Parathyroid adenoma (tissue), 2 donors: ENCODE measurements at regions not wholly inside any gene's neighbourhood (a gene's known extent, or its start where the extent isn't known, plus 50 kb on each side); places are given as distances from the start of the nearest gene placed in this dataset.

ENCODE experiments used
- H2AFZ ChIP-seq: fragments of 300-600 bp; sonication (generic); one replicate; pipeline ENCODE4 v1.7.0; 2017; ENCODE audit warnings: antibody characterized with exemption, mild to moderate bottlenecking
- H3K27ac ChIP-seq: fragments of 300-600 bp; sonication (generic); one replicate; pipeline ENCODE4 v1.7.0; 2017
- H3K27me3 ChIP-seq: fragments of 300-600 bp; sonication (generic); one replicate; pipeline ENCODE4 v1.7.0; 2017; ENCODE audit warnings: low read length; ENCODE audit not compliant: control insufficient read depth, insufficient read depth
- H3K36me3 ChIP-seq: fragments of 300-600 bp; sonication (generic); one replicate; pipeline ENCODE4 v1.7.0; 2017; ENCODE audit warnings: low read length; ENCODE audit not compliant: control insufficient read depth, insufficient read depth
- H3K4me1 ChIP-seq: fragments of 300-600 bp; sonication (generic); one replicate; pipeline ENCODE4 v1.7.0; 2017; ENCODE audit warnings: control low read depth
- H3K4me2 ChIP-seq: fragments of 300-600 bp; sonication (generic); one replicate; pipeline ENCODE4 v1.7.0; 2017; ENCODE audit warnings: low read length
- H3K4me3 ChIP-seq: fragments of 300-600 bp; sonication (generic); one replicate; pipeline ENCODE4 v1.7.0; 2017; ENCODE audit warnings: low read depth, low read length
- H3K79me2 ChIP-seq: fragments of 300-600 bp; sonication (generic); one replicate; pipeline ENCODE4 v1.7.0; 2017; ENCODE audit warnings: control low read depth
- H3K9ac ChIP-seq: fragments of 300-600 bp; sonication (generic); one replicate; pipeline ENCODE4 v1.7.0; 2017; ENCODE audit warnings: mild to moderate bottlenecking
- H3K9me3 ChIP-seq: fragments of 300-600 bp; sonication (generic); one replicate; pipeline ENCODE4 v1.7.0; 2017; ENCODE audit warnings: low read length; ENCODE audit not compliant: control insufficient read depth
- CTCF ChIP-seq: fragments of 300-600 bp; sonication (generic); IDR thresholded peaks from one replicate; pipeline ENCODE4 v1.7.0; 2017; ENCODE audit warnings: antibody characterized with exemption, mild to moderate bottlenecking
- donor health status: primary hyperparathyroidism.

- Histone ChIP-seq H3K4me3 (no peak overlapping the region), H3K9me3 (no peaks in the 10 kb centered on the region), H2AFZ (no peak overlapping the region), H3K4me1 (no peaks in the 10 kb centered on the region), H3K9ac (no peak overlapping the region), H3K27ac (no peak overlapping the region), H3K79me2 (no peaks in the 10 kb centered on the region), H3K27me3 (no peaks in the 10 kb centered on the region), H3K4me2 (no peak overlapping the region), H3K36me3 (no peaks in the 10 kb centered on the region)
- TF ChIP-seq CTCF: no peak
These were observed 103.8 kb upstream of the TOX3 start for GRCh38 chr16:52650789-52651188.

- Histone ChIP-seq H3K79me2 (no peaks in the 10 kb centered on the region), H3K36me3 (no peaks in the 10 kb centered on the region), H3K27me3 (no peaks in the 10 kb centered on the region), H3K9ac (no peak overlapping the region), H3K4me2 (no peak overlapping the region), H2AFZ (no peak overlapping the region), H3K4me1 (no peaks in the 10 kb centered on the region), H3K27ac (no peak overlapping the region), H3K4me3 (no peak overlapping the region), H3K9me3 (no peaks in the 10 kb centered on the region)
- TF ChIP-seq CTCF: no peak
These were observed 103.4 kb upstream of the TOX3 start for GRCh38 chr16:52650318-52650717.

- Histone ChIP-seq H3K9me3 (no peaks in the 10 kb centered on the region), H3K27ac (no peak overlapping the region), H3K79me2 (no peaks in the 10 kb centered on the region), H3K4me1 (no peaks in the 10 kb centered on the region), H3K4me3 (no peak overlapping the region), H3K36me3 (no peaks in the 10 kb centered on the region), H3K27me3 (no peaks in the 10 kb centered on the region), H3K4me2 (no peak overlapping the region), H2AFZ (no peak overlapping the region), H3K9ac (no peak overlapping the region)
- no peak for TF ChIP-seq CTCF
These were observed 102.9 kb upstream of the TOX3 start for GRCh38 chr16:52649870-52650269.

- Histone ChIP-seq H3K79me2 (no peaks in the 10 kb centered on the region), H3K36me3 (no peaks in the 10 kb centered on the region), H3K4me3 (no peak overlapping the region), H3K9ac (no peak overlapping the region), H3K4me2 (no peak overlapping the region), H3K4me1 (no peaks in the 10 kb centered on the region), H3K27me3 (no peaks in the 10 kb centered on the region), H3K9me3 (no peaks in the 10 kb centered on the region), H2AFZ (no peak overlapping the region), H3K27ac (no peak overlapping the region)
- no peak for TF ChIP-seq CTCF
These were observed 100.6 kb upstream of the TOX3 start for GRCh38 chr16:52647588-52647987.

- no peaks in the 10 kb centered on the region for H3K4me1 ChIP-seq
- no peaks in the 10 kb centered on the region for H3K79me2 ChIP-seq
- no peak overlapping the region for H3K4me3 ChIP-seq
- H2AFZ ChIP-seq: no peak overlapping the region
- H3K9ac ChIP-seq: no peak overlapping the region
- H3K9me3 ChIP-seq: no peaks in the 10 kb centered on the region
- no peak overlapping the region for H3K4me2 ChIP-seq
- no peaks in the 10 kb centered on the region for H3K36me3 ChIP-seq
- no peak for TF ChIP-seq CTCF
- no peaks in the 10 kb centered on the region for H3K27me3 ChIP-seq
- H3K27ac ChIP-seq: no peak overlapping the region
These were observed 96.1 kb upstream of the TOX3 start for GRCh38 chr16:52643006-52643405.
